Neural cell (in vitro differentiated cells): ENCODE measurements at regions not wholly inside any gene's neighbourhood (a gene's known extent, or its start where the extent isn't known, plus 50 kb on each side); places are given as distances from the start of the nearest gene placed in this dataset.

ENCODE experiments used
- CTCF ChIP-seq: fragments of 450-650 bp; IDR thresholded peaks from 2 replicates; pipeline ENCODE4 v1.5.1; 2014; ENCODE audit warnings: antibody characterized with exemption, mild to moderate bottlenecking, moderate library complexity; ENCODE audit not compliant: poor library complexity, severe bottlenecking
- EP300 ChIP-seq: fragments of 450-650 bp; conservative IDR thresholded peaks from 2 replicates; pipeline ENCODE4 v1.6.1; 2014; ENCODE audit warnings: antibody characterized with exemption, mild to moderate bottlenecking, moderate library complexity; ENCODE audit not compliant: poor library complexity, severe bottlenecking
- EZH2 ChIP-seq: fragments of 200-600, 300-800 bp; shearing (Covaris generic), sonication (generic); IDR thresholded peaks from 2 replicates; pipeline ENCODE4 v1.6.1; 2014; ENCODE audit warnings: antibody characterized with exemption, low read length, borderline replicate concordance, mild to moderate bottlenecking; ENCODE audit not compliant: insufficient read depth, poor library complexity, severe bottlenecking
- POLR2AphosphoS5 ChIP-seq: IDR thresholded peaks from 2 replicates; pipeline ENCODE4 v1.6.1; 2012
- REST ChIP-seq: IDR thresholded peaks from 2 replicates; pipeline ENCODE4 v1.6.1; 2012; ENCODE audit warnings: borderline replicate concordance
- SMC3 ChIP-seq: fragments of 450-650 bp; conservative IDR thresholded peaks from 2 replicates; pipeline ENCODE4 v1.6.1; 2014; ENCODE audit warnings: antibody characterized with exemption, mild to moderate bottlenecking, moderate library complexity; ENCODE audit not compliant: poor library complexity
- TAF1 ChIP-seq: IDR thresholded peaks from 2 replicates; pipeline ENCODE4 v1.6.1; 2012; ENCODE audit warnings: low read depth

- TF ChIP-seq REST: no peak
- no peak for TF ChIP-seq CTCF
- TF ChIP-seq TAF1: no peak
- no peak for TF ChIP-seq EP300
- no peak for TF ChIP-seq EZH2
- TF ChIP-seq POLR2AphosphoS5: no peak
- no peak for TF ChIP-seq SMC3
Observed at GRCh38 chr7:125661677-125662076, 732.1 kb upstream of the POT1 start.
